HG03378 (cell line): ENCODE measurements at regions not wholly inside any gene's neighbourhood (a gene's known extent, or its start where the extent isn't known, plus 50 kb on each side); places are given as distances from the start of the nearest gene placed in this dataset.
"Not testable (repeated sequence)": the region's sequence is repeated elsewhere in the genome, so short reads cannot be mapped to it uniquely, and the experiment has no call there.

Experiments used
- ATAC-seq: cut with Tn5 transposase; IDR thresholded peaks from one replicate; pipeline ENCODE4 v1.9.1; 2021; ENCODE audit warnings: mild to moderate bottlenecking, moderate library complexity; ENCODE audit not compliant: unreplicated experiment

- no peak for ATAC-seq
Observed at GRCh38 chr13:50539791-50540530, 303.5 kb downstream of the DLEU7 start.

- ATAC-seq = no peak
Observed at GRCh38 chr13:50543141-50543540, 300.4 kb downstream of the DLEU7 start.

GRCh38 chr13:50543782-50544181 lies 299.7 kb downstream of the DLEU7 start:
- ATAC-seq = no peak

GRCh38 chr13:50544211-50544610 lies 299.3 kb downstream of the DLEU7 start:
- no peak for ATAC-seq

GRCh38 chr13:50547175-50547574 lies 296.3 kb downstream of the DLEU7 start:
- not testable (repeated sequence) for ATAC-seq

GRCh38 chr13:50548586-50548985 lies 294.9 kb downstream of the DLEU7 start:
- no peak for ATAC-seq

- ATAC-seq = no peak
Observed at GRCh38 chr13:50549221-50549942, 294.1 kb downstream of the DLEU7 start.

- ATAC-seq = no peak
Observed at GRCh38 chr13:50550151-50550550, 293.3 kb downstream of the DLEU7 start.

GRCh38 chr13:50552424-50552966 lies 291.0 kb downstream of the DLEU7 start:
- ATAC-seq = no peak

- no peak for ATAC-seq
Observed at GRCh38 chr13:50561739-50562138, 281.8 kb downstream of the DLEU7 start.

GRCh38 chr13:50566646-50567045 lies 276.8 kb downstream of the DLEU7 start:
- no peak for ATAC-seq

GRCh38 chr13:50572129-50572528 lies 271.4 kb downstream of the DLEU7 start:
- ATAC-seq = no peak

- no peak for ATAC-seq
Observed at GRCh38 chr13:50573066-50573465, 270.4 kb downstream of the DLEU7 start.

GRCh38 chr13:50574731-50575130 lies 268.8 kb downstream of the DLEU7 start:
- ATAC-seq = no peak

GRCh38 chr13:50575138-50575537 lies 268.4 kb downstream of the DLEU7 start:
- ATAC-seq = no peak

- ATAC-seq = no peak
Observed at GRCh38 chr13:50576156-50576555, 267.3 kb downstream of the DLEU7 start.

- no peak for ATAC-seq
Observed at GRCh38 chr13:50577806-50578205, 265.7 kb downstream of the DLEU7 start.

GRCh38 chr13:50580684-50581305 lies 262.7 kb downstream of the DLEU7 start:
- ATAC-seq = no peak

GRCh38 chr13:50581586-50582196 lies 261.8 kb downstream of the DLEU7 start:
- ATAC-seq = no peak

GRCh38 chr13:50584856-50585580 lies 258.5 kb downstream of the DLEU7 start:
- ATAC-seq = no peak
